HUES6 (cell line): ENCODE measurements at regions not wholly inside any gene's neighbourhood (a gene's known extent, or its start where the extent isn't known, plus 50 kb on each side); places are given as distances from the start of the nearest gene placed in this dataset.
"Not testable (repeated sequence)": the region's sequence is repeated elsewhere in the genome, so short reads cannot be mapped to it uniquely, and the experiment has no call there.

Source experiments
- H3K27ac ChIP-seq: 2 replicates; pipeline ENCODE4 v1.7.0; 2013; ENCODE audit warnings: low read depth, mild to moderate bottlenecking, low read length, inconsistent platforms
- H3K27me3 ChIP-seq: 2 replicates; pipeline ENCODE4 v1.6.1; 2013; ENCODE audit warnings: low read length; ENCODE audit not compliant: control insufficient read depth, insufficient read depth
- H3K36me3 ChIP-seq: 2 replicates; pipeline ENCODE4 v1.6.1; 2013; ENCODE audit warnings: low read length; ENCODE audit not compliant: control insufficient read depth, insufficient read depth
- H3K4me1 ChIP-seq: 2 replicates; pipeline ENCODE4 v1.6.1; 2013; ENCODE audit warnings: low read length; ENCODE audit not compliant: control insufficient read depth, insufficient read depth
- H3K4me3 ChIP-seq: 2 replicates; pipeline ENCODE4 v1.5.1; 2013; ENCODE audit warnings: low read depth, low read length
- H3K9ac ChIP-seq: one replicate; pipeline ENCODE4 v1.6.1; 2013; ENCODE audit warnings: mild to moderate bottlenecking, low read length
- H3K9me3 ChIP-seq: 2 replicates; pipeline ENCODE4 v1.6.1; 2013; ENCODE audit warnings: low read depth, low read length; ENCODE audit not compliant: control insufficient read depth, insufficient read depth

GRCh38 chr1:65075123-65075976, 72.7 kb upstream of the AK4 start:
- no peak overlapping the region for H3K9ac ChIP-seq
- H3K27me3 ChIP-seq: 0 out of 2 replicates have a peak, but pooled peaks cover 5% of the 10 kb centered on the region
- no peak overlapping the region for H3K4me3 ChIP-seq
- no peak overlapping the region for H3K27ac ChIP-seq
- no peaks in the 10 kb centered on the region for H3K36me3 ChIP-seq
- H3K4me1 ChIP-seq: no peaks in the 10 kb centered on the region
- H3K9me3 ChIP-seq: no peaks in the 10 kb centered on the region

- H3K27me3 ChIP-seq: 0 out of 2 replicates have a peak, but pooled peaks cover 5% of the 10 kb centered on the region
- no peaks in the 10 kb centered on the region for H3K4me1 ChIP-seq
- H3K9me3 ChIP-seq: no peaks in the 10 kb centered on the region
- H3K4me3 ChIP-seq: no peak overlapping the region
- H3K27ac ChIP-seq: no peak overlapping the region
- no peak overlapping the region for H3K9ac ChIP-seq
- H3K36me3 ChIP-seq: no peaks in the 10 kb centered on the region
These were observed 70.6 kb upstream of the AK4 start for GRCh38 chr1:65077369-65077768.

GRCh38 chr1:65079941-65080340, 68.1 kb upstream of the AK4 start:
- no peaks in the 10 kb centered on the region for H3K9me3 ChIP-seq
- H3K27ac ChIP-seq: no peak overlapping the region
- no peak overlapping the region for H3K4me3 ChIP-seq
- no peak overlapping the region for H3K9ac ChIP-seq
- no peaks in the 10 kb centered on the region for H3K36me3 ChIP-seq
- H3K4me1 ChIP-seq: peaks cover 4% of the 10 kb centered on the region; the same call in 1 of the 2 replicates
- no peaks in the 10 kb centered on the region for H3K27me3 ChIP-seq

GRCh38 chr1:65082346-65083040, 65.5 kb upstream of the AK4 start:
- Histone ChIP-seq H3K9ac (no peak overlapping the region), H3K27me3 (no peaks in the 10 kb centered on the region), H3K4me3 (no peak overlapping the region), H3K36me3 (no peaks in the 10 kb centered on the region), H3K4me1 (peaks cover 4% of the 10 kb centered on the region; the same call in 1 of the 2 replicates), H3K27ac (no peak overlapping the region), H3K9me3 (no peaks in the 10 kb centered on the region; the same call in none of the 2 replicates)

GRCh38 chr1:65083263-65083896, 64.6 kb upstream of the AK4 start:
- Histone ChIP-seq H3K9ac (no peak overlapping the region), H3K9me3 (peaks cover 4% of the 10 kb centered on the region), H3K4me3 (no peak overlapping the region), H3K4me1 (peaks cover 4% of the 10 kb centered on the region; the same call in 1 of the 2 replicates), H3K36me3 (no peaks in the 10 kb centered on the region), H3K27ac (no peak overlapping the region), H3K27me3 (no peaks in the 10 kb centered on the region)

GRCh38 chr1:65084066-65084465, 63.9 kb upstream of the AK4 start:
- Histone ChIP-seq H3K36me3 (no peaks in the 10 kb centered on the region), H3K4me1 (peaks cover 4% of the 10 kb centered on the region; the same call in 1 of the 2 replicates), H3K9me3 (peaks cover 4% of the 10 kb centered on the region), H3K27me3 (no peaks in the 10 kb centered on the region), H3K27ac (no peak overlapping the region), H3K9ac (no peak overlapping the region), H3K4me3 (no peak overlapping the region)

GRCh38 chr1:65087519-65087918, 60.5 kb upstream of the AK4 start:
- H3K4me3 ChIP-seq, H3K9me3 ChIP-seq, H3K27me3 ChIP-seq, H3K9ac ChIP-seq, H3K4me1 ChIP-seq, H3K36me3 ChIP-seq, H3K27ac ChIP-seq: not testable (repeated sequence)

GRCh38 chr1:65090406-65090805, 57.6 kb upstream of the AK4 start:
- Histone ChIP-seq H3K4me1 (no peaks in the 10 kb centered on the region), H3K36me3 (no peaks in the 10 kb centered on the region), H3K4me3 (no peak overlapping the region), H3K27me3 (no peaks in the 10 kb centered on the region), H3K9me3 (peaks cover 4% of the 10 kb centered on the region), H3K27ac (no peak overlapping the region), H3K9ac (no peak overlapping the region)

- H3K36me3 ChIP-seq: no peaks in the 10 kb centered on the region
- H3K27ac ChIP-seq: no peak overlapping the region
- H3K4me3 ChIP-seq: no peak overlapping the region
- no peak overlapping the region for H3K9ac ChIP-seq
- peaks cover 7% of the 10 kb centered on the region; the same call in 1 of the 2 replicates for H3K9me3 ChIP-seq
- no peaks in the 10 kb centered on the region for H3K4me1 ChIP-seq
- no peaks in the 10 kb centered on the region for H3K27me3 ChIP-seq
These were observed 55.3 kb upstream of the AK4 start for GRCh38 chr1:65092691-65093090.

- Histone ChIP-seq H3K9ac (no peak overlapping the region), H3K4me1 (no peaks in the 10 kb centered on the region), H3K27ac (no peak overlapping the region), H3K36me3 (no peaks in the 10 kb centered on the region), H3K27me3 (no peaks in the 10 kb centered on the region), H3K4me3 (no peak overlapping the region), H3K9me3 (peaks cover 7% of the 10 kb centered on the region; the same call in 1 of the 2 replicates)
These were observed 50.9 kb upstream of the AK4 start for GRCh38 chr1:65097076-65097475.
